HK-2 (cell line): ENCODE measurements at regions not wholly inside any gene's neighbourhood (a gene's known extent, or its start where the extent isn't known, plus 50 kb on each side); places are given as distances from the start of the nearest gene placed in this dataset.
"Not testable (repeated sequence)": the region's sequence is repeated elsewhere in the genome, so short reads cannot be mapped to it uniquely, and the experiment has no call there.

Experiments
- DNase-seq: peaks from one replicate; pipeline ENCODE4 v3.0.0-alpha.2; 2018; ENCODE audit not compliant: unreplicated experiment

DNA sequence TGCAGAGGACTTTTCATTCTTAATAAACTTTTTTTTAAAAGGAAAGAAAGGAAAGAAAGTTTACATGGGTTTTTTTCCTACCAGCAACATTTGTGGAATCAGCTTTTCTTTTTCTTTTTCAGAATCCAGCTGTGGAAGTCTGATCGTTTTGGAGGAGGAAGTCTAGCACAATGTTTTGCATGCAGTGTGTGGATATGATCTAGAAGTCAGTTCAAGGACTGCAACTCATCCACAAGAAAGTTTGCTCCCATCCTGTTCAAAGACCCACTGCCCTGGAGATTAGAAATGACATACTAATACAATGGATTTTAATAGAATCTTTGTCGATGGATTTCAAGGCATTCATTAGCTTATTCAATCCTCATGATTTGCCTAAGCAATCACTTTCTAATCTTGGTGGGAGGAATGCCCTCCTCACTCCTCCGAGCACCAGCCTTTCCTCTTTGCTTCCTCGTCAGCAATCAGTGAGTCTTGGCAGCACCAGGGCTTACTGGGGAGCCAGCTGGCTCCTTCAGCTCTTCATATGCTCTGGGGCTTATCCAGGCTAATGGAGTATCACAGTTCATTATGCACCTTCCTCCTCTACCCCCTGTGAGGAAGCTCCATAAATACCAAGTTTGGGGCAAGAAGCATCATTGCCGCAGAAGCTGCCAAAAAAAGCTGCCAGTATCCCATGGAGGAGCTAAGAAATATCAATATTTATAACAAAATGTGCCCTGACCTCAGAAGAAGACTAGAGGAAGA, 392.3 kb upstream of the PKN2 start:
- no peak for DNase-seq

DNA sequence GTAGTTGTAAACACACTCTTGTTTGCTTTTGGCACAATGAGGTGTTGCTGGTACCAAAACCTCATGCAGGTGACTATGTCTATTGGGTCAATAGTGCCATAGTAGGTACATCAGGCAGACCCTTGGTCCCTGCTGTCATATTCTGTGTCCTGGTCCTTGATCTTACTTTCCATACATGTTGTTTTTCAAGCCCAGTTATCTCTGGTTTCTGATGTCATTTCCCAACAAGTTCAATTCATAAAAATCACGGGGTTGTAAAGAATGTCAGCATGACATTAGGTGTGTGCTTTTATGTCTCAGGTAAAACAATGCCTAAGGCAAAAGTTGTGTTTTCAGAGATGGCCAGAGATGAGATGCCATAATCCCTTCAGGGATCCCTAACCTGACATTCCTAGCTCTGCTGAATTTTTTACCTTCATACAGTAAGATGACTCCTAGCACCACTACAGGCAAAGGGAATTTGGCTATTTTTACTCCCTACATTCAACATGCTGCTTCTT, 390.3 kb upstream of the PKN2 start:
- DNase-seq, result no peak

DNA sequence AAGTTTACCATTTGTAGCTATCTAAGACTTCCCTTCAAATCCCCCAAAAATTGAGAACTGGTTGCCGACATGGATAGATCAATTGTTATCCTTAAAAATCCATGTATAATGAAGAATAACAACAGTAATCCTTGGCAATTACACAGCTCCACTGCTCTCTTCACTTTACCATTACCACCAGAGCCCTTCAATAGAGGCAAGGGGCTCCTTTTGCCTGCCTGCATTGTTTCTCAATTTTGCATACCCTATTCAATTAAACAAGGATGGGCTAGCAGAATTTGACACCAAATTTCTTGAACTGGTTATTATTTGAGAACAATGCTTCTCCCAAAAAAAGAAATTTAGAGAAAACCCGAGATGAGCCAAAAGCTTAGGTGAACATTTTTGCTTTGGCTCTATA, 387.8 kb upstream of the PKN2 start:
- no peak for DNase-seq

DNA sequence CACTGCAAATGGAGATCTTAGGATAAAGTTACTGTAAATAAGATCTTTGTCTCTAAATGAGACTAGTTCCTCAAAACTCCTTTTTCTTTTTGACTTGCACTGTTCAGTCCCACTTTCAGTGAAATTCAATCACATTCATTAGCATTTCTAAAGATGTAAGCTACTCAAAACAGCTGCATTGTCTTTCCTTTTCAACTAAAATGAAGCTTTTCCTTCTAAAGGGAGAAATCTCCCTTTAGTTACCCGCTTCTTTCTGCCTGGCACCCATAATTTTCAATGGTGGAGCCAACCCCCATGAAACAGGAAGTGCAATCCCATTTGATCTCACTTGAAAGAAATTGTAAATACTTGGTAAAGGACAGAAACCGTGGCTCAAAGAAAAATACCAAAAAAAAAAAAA, 387.4 kb upstream of the PKN2 start:
- DNase-seq, result no peak

DNA sequence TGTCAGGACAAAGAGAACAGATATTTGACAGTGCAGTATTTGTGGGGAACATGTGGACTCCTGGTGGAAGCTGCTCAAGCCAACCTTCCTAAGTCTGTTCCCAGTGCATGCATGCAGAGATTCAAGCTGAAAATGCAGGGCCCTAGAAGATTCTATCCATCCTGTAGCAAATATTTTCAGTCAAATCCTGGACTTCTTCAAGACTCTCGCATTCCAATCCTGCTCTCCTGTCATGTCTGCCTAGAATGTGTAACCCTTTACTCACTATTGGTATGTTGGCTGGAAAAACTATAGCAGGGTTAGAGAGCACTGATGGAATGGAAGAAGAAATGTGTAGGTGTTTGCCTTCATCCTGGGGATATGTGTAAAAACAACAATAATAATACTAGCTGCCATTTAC, 385.6 kb upstream of the PKN2 start:
- no peak for DNase-seq

DNA sequence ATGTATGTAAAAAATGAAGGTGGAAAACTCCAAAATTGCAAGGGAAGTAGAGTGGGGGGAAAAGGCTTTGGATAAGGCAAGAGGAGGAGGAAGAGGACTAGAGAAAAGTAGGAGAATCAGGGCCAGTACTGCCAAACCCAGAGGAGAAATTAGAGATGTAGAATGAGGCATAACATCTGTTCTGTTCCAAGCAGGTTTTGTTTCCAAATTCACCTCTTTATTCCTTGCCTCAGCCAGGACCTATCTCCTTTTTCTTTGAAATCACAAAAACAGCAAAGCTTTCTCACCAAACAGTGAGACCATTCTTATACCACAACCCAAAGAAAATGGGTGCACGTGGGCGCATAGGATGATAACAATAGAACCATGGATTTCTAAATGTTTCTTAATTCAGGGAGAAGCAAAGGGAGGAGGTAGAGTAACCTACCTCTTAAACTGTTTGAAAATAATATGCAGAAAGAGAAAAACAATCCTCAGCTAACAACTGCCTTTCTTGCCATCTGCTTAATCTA, 383.3 kb upstream of the PKN2 start:
- no peak for DNase-seq

DNA sequence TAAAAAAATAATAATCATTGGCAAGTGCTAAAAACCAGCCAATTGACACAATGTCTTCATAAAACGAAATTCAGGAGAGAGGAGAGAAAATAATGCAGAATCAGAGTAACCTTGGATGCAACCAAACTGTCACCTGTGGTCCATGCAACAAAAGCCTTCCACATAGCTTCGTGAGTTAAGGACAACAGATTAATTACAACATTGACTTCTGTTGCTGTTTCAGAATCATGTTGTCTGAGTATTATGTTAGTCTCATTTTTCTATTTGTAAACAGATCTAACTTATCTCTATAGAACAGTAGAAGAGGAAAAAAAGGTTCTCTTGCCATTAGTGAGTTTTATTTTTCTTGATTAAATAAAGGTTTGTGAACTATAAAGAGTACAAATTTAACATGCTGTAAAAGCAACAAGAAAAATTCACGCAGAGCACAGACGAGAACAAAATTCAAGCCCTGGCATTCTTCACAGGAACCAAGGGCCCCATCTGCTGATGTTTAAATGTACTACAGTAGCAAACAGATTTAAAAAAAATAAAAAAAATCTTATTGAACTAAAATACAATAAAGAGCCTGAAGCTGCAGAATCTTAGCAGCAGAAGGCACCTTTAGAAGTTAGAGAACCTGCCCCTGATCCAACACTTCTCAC, 381.1 kb upstream of the PKN2 start:
- DNase-seq, result no peak

DNA sequence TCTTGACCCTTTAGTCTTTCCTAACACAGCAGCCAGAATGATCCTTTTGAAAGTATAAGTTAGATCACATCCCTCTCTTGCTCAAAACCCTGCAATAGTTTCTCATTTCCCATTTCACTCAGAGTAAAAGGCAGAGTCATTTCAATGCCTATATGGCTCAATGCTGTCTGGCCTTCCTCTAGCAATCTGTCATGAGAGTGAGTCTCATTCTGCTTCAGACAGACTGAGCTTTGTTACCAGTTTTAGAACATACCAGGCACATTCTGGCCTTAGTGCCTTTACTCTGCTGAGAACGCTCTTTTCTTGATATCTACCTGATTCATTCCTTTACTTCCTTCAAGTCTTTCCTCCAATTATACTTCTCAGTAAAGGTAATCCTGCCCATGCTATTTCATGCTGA, 372.8 kb upstream of the PKN2 start:
- no peak for DNase-seq

DNA sequence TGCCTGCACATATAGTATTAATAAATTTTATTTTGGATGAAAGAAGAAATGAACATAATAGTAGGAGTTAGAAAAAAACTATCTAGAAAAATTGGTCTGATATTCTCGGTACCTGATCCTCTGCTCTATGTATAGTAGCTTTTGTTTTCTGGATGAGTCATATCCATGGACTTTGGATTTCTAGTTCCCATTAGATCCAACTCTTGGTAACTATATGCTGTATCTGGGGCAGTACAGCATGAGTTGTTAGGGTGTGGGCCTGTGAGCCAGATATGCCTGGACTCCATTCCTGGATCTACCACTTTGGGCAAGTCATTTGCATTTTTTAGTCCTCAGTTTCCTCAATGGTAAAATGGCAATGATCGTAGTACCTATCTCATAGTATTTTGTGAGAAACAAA, 372.2 kb upstream of the PKN2 start:
- no peak for DNase-seq

DNA sequence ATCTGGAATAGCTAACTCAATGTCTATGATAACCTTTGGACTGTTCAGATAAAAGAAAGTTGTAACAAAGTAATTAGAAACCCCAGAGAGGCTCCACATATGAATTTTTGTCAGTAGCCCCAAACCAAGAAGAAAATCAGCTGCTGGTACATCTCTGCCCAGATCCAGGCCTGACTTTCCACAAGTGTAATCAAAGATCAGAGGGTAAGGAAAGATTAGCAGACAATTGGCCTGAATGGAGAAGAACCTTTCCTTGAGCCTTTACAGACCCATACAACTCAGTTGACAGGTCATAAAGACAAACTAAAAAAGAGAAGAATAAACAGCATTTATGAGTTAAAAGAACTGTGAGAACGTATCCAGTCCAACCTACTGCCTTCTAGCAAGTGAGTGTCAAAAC, 366.7 kb upstream of the PKN2 start:
- DNase-seq, result no peak

DNA sequence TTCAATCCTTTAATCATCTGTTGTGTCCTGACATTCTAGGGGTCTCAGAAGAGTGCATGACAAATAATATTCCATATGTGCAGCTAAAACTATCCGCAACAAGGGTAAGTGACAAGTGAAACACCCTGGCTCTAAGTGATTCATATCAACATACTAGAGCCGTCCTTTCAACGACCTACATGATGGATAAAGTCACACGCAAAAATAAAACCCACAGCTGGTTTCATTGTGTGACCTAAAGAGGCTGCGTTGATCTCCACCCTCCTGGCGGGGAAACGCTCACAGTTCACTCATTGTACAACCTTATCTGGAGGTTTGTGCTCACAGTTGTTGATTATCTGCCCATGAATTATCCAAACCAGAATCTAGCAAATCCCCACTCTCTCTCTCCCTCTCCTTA, 365.3 kb upstream of the PKN2 start:
- no peak for DNase-seq

DNA sequence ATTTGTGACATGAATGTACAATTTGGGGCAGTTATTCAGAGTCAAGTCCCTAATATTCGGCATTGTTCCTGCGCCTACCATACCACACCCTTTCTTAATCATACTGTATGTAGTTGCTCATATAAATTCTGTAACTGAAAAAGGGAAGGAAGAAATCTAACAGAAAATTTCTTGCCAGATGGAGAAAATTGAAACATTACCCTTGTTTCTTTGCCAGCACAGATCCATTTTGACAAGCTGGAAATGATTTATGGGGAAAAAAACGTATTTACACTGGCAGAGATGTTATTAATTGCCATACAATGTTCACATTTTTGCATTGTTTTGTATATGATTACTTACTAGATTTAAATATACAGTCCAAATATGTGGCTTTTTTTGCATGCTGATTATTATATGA, 363.8 kb upstream of the PKN2 start:
- no peak for DNase-seq

DNA sequence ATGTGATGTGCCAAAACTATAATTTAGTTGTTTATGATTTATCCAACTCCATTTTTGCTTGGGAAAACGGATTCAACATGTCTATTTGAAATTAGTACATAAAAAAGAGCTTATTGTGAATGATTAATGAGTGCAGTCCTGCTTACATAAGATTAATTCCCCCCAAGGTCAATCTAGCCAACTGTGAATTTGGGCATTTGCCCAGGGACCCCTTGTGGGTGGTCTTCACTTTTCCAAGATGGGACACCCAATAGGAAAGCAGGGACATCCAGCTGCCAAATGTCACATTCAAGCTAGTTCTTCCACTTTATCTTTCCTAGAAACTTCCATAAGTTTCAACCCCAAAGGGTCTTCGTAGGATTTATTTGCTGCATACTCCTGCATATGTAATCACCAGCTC, 362.4 kb upstream of the PKN2 start:
- no peak for DNase-seq

DNA sequence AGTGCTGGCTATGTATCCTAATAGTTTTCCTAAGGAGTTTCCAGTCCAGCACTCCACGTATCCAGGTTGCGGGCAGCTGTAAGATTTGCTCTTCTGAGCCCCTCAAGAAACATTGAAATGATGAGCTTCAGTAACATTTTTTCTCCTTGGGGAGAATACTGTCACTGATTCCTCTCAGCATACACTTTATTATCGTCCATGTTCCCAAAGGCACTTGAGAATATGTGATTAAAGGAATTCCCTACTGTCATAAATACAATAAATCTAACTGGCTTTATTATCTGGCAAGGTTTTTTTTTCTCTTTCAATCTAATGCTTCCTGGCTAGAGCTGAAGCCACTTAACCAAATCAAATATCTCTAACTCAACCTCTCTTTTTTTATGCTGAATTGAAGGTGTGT, 359.2 kb upstream of the PKN2 start:
- DNase-seq, result no peak

DNA sequence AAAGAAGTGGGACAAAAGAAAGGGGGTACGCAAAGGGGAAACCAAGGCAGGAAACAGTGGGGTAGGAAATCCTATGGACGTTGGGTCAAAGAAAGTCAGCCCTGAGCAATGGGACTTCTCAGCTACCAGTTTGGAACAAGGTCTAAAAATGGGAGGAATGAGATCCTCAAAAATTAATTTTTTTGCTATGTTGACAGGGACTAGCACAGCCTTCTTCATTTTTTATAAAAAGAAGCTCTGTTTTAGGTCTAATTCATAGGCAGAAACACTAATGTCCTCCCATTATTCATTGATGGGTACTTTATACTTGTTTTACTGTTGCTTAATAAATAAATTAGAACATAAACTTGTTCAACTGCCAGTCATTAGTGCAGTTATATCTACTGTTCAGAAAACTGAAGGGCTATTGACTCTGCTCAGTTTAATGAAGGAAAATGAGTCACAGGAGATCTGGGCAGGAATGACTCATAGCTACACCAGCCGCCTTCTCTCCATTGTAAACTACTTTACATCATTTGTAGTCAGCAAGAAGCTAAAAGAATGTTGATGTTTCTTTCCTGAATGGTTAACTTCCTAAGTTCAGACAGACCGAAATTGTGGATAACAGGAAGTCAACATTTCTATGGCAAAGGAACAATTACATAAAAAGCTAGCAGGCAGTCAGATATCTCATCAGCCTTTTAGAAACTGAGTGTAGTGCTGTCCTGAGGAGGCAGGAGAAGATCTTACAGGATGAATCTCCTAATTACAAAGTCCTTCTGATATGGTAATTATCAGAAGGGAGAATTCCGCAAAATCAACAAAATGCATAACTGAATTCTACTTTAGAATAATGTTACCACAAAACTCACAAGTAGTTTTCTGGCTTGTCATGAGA, 356.4 kb upstream of the PKN2 start:
- DNase-seq, result no peak

DNA sequence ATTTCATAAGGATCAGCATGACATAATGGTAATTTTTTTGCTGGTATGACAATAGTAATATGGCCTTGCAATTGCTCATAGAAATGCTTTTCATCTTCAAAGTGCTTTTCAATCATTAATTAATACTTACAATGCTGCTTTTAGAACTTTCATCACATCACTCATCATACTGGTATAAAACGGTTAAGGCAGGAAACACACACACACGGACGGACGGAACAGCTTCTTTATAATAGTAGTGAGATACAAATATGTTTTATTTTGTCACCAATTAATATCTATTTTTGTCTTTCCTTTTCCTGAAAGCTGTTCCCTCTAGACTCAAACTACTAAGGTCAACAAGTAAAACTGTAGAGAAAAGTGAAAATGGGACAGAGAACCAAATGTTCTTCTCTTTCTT, 353.9 kb upstream of the PKN2 start:
- no peak for DNase-seq

DNA sequence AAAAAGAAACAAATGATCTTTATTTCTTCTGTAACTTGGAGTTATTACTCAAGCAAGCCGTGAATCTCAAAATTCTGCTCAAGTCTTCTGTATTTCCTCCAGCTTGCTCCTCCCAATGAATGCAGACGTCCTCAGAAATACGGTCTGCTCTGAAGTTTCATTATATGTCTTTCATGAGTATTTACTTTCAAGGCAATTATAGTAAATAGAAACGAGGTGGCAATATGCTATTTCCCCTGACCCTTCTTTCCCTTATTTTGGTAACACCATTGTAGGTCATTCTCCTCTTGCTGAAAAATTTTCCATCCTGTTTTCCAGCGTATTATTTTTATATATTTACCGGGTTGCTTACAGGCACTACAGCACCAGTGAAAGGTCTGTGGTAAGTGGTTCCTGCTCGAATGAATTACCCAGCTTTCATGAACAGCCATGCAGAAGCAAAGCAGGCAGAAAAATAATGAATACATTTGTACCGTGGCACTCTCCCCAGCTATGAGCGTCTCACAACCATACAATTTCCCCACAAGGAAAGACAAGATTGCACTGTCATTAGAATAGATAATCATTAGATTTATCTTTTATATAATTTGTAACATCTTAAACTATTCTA, 350.9 kb upstream of the PKN2 start:
- no peak for DNase-seq

DNA sequence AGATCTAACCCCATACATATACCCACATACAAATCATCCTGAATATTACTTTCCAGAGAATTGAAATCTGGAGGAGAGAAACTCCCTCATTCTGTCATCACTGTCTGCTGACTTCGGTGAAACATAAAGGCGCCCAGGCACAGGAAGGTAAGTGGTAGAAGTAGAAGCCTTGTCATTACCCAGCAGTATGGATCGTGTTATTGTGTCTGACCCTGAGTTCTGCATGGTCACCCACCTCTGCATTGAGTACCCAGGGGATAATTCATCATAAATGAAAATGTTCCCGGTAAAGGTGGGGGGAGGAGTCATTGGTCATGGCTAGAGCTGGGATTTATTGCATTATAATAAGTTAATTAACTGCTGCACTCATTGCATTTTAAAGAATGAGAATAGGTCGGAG, 342.6 kb upstream of the PKN2 start:
- no peak for DNase-seq

DNA sequence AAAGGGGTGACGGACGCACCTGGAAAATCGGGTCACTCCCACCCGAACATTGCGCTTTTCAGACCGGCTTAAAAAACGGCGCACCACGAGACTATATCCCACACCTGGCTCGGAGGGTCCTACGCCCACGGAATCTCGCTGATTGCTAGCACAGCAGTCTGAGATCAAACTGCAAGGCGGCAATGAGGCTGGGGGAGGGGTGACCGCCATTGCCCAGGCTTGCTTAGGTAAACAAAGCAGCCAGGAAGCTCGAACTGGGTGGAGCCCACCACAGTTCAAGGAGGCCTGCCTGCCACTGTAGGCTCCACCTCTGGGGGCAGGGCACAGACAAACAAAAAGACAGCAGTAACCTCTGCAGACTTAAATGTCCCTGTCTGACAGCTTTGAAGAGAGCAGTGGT, 342.0 kb upstream of the PKN2 start:
- not testable (repeated sequence) for DNase-seq

DNA sequence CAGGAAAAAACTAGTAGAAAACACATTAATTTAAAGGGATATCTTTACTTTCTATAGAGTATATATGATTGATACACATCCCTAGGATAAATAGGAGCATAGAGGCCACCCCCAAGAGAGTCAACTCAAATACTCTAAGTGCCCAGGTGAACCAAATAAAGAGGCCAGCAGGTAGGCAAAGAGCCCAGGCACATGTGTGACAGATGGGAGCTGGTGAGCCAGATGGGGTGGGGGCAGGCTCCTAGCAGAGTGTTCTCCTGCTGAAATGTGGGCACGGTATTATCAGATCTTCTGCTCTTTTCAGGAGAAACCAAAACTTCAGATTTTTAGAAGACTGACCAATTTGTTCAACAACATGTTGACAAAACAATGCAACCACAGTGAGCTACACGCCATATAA, 333.4 kb upstream of the PKN2 start:
- DNase-seq, result no peak

DNA sequence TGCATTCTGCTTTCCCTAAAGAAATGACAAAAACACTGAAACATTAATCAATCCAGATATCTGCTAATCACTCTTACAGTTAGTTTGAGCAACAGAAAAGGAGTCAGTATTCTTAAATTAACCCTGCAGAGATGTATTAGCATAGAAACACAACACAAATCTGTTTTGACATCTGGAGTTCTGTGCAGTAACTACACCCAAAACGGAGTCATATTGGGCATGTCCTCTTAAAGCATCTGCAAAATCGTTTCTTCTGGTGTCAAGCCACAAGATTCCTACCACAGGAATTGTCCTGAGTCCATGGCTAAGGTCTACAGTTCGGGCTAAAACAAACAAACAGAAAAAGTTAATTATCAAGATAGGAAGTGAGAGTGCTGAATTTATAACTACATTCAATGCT, 332.1 kb upstream of the PKN2 start:
- no peak for DNase-seq

DNA sequence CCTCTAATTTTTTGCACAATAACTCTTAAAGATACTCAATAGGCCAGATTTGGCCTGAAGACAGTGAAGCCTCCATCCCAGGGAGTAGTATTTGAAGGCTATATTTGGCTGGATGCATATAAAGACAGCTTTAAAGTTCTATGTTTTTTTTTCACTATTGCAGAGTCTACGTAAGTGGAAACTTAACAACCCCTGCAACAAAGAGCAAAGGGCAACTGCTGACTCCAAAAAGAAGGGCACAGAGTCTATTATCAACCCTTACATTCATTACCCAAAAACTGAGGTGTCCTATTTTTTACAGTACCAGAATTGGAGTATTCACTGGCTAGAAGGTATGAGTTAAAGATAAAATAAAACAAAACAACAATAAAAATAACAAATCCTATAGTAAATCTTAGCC, 329.8 kb upstream of the PKN2 start:
- DNase-seq, result no peak
